Parathyroid adenoma (tissue), 2 donors: ENCODE measurements at regions not wholly inside any gene's neighbourhood (a gene's known extent, or its start where the extent isn't known, plus 50 kb on each side); places are given as distances from the start of the nearest gene placed in this dataset.

Source experiments
- H2AFZ ChIP-seq: fragments of 300-600 bp; sonication (generic); one replicate; pipeline ENCODE4 v1.7.0; 2017; ENCODE audit warnings: antibody characterized with exemption, mild to moderate bottlenecking
- H3K27ac ChIP-seq: fragments of 300-600 bp; sonication (generic); one replicate; pipeline ENCODE4 v1.7.0; 2017
- H3K27me3 ChIP-seq: fragments of 300-600 bp; sonication (generic); one replicate; pipeline ENCODE4 v1.7.0; 2017; ENCODE audit warnings: low read length; ENCODE audit not compliant: control insufficient read depth, insufficient read depth
- H3K36me3 ChIP-seq: fragments of 300-600 bp; sonication (generic); one replicate; pipeline ENCODE4 v1.7.0; 2017; ENCODE audit warnings: low read length; ENCODE audit not compliant: control insufficient read depth, insufficient read depth
- H3K4me1 ChIP-seq: fragments of 300-600 bp; sonication (generic); one replicate; pipeline ENCODE4 v1.7.0; 2017; ENCODE audit warnings: control low read depth
- H3K4me2 ChIP-seq: fragments of 300-600 bp; sonication (generic); one replicate; pipeline ENCODE4 v1.7.0; 2017; ENCODE audit warnings: low read length
- H3K4me3 ChIP-seq: fragments of 300-600 bp; sonication (generic); one replicate; pipeline ENCODE4 v1.7.0; 2017; ENCODE audit warnings: low read depth, low read length
- H3K79me2 ChIP-seq: fragments of 300-600 bp; sonication (generic); one replicate; pipeline ENCODE4 v1.7.0; 2017; ENCODE audit warnings: control low read depth
- H3K9ac ChIP-seq: fragments of 300-600 bp; sonication (generic); one replicate; pipeline ENCODE4 v1.7.0; 2017; ENCODE audit warnings: mild to moderate bottlenecking
- H3K9me3 ChIP-seq: fragments of 300-600 bp; sonication (generic); one replicate; pipeline ENCODE4 v1.7.0; 2017; ENCODE audit warnings: low read length; ENCODE audit not compliant: control insufficient read depth
- CTCF ChIP-seq: fragments of 300-600 bp; sonication (generic); IDR thresholded peaks from one replicate; pipeline ENCODE4 v1.7.0; 2017; ENCODE audit warnings: antibody characterized with exemption, mild to moderate bottlenecking
- donor health status: primary hyperparathyroidism.

GRCh38 chr13:50552424-50552966, 291.0 kb downstream of the DLEU7 start:
- Histone ChIP-seq H3K27me3 (no peaks in the 10 kb centered on the region), H3K9ac (no peak overlapping the region), H3K4me2 (no peak overlapping the region), H2AFZ (no peak overlapping the region), H3K79me2 (no peaks in the 10 kb centered on the region), H3K27ac (no peak overlapping the region), H3K36me3 (no peaks in the 10 kb centered on the region), H3K4me3 (no peak overlapping the region), H3K9me3 (no peaks in the 10 kb centered on the region), H3K4me1 (no peaks in the 10 kb centered on the region)
- no peak for TF ChIP-seq CTCF

- Histone ChIP-seq H3K4me1 (no peaks in the 10 kb centered on the region), H3K27ac (no peak overlapping the region), H3K9ac (no peak overlapping the region), H3K4me2 (no peak overlapping the region), H3K36me3 (no peaks in the 10 kb centered on the region), H3K4me3 (no peak overlapping the region), H3K27me3 (no peaks in the 10 kb centered on the region), H3K9me3 (no peaks in the 10 kb centered on the region), H2AFZ (no peak overlapping the region), H3K79me2 (no peaks in the 10 kb centered on the region)
- TF ChIP-seq CTCF: no peak
Measured at GRCh38 chr13:50561739-50562138, 281.8 kb downstream of the DLEU7 start.

GRCh38 chr13:50566646-50567045, 276.8 kb downstream of the DLEU7 start:
- TF ChIP-seq CTCF: no peak
- H3K9me3 ChIP-seq: no peaks in the 10 kb centered on the region
- no peak overlapping the region for H3K4me2 ChIP-seq

GRCh38 chr13:50572129-50572528, 271.4 kb downstream of the DLEU7 start:
- no peak overlapping the region for H2AFZ ChIP-seq

More at GRCh38 chr13:50566646-50567045, 276.8 kb downstream of the DLEU7 start:
- Histone ChIP-seq H3K9ac (no peak overlapping the region), H3K27ac (no peak overlapping the region), H3K4me3 (no peak overlapping the region), H3K36me3 (no peaks in the 10 kb centered on the region), H3K79me2 (no peaks in the 10 kb centered on the region), H3K27me3 (no peaks in the 10 kb centered on the region), H2AFZ (no peak overlapping the region), H3K4me1 (no peaks in the 10 kb centered on the region)

More at GRCh38 chr13:50572129-50572528, 271.4 kb downstream of the DLEU7 start:
- Histone ChIP-seq H3K4me1 (no peaks in the 10 kb centered on the region), H3K4me2 (no peak overlapping the region), H3K4me3 (no peak overlapping the region), H3K36me3 (no peaks in the 10 kb centered on the region), H3K9ac (no peak overlapping the region), H3K27me3 (no peaks in the 10 kb centered on the region), H3K79me2 (no peaks in the 10 kb centered on the region), H3K27ac (no peak overlapping the region), H3K9me3 (no peaks in the 10 kb centered on the region)
- no peak for TF ChIP-seq CTCF
